ENCODE measurements at regions not wholly inside any gene's neighbourhood (a gene's known extent, or its start where the extent isn't known, plus 50 kb on each side); places are given as distances from the start of the nearest gene placed in this dataset.

DNA sequence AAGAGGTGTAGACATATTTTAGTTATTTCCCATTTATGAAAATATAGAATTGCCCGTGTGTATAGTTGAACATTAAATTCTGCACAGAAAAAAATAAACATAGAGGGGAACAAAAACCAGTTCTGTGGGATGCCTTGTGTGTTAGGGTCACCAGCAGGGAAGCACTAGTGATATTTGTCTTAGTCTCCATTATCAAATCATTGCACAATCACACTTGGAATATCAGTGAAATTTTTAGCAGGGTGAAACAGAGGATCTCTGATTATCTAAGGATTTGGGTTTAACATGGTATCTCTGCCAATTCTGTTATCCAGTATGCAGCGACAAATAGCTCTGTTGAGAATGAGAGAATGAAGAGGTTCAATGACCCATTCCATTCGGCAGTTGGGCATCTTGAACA, 496.0 kb upstream of the POM121L12 start:
- WGBS, 2 donors = 87 to 89% methylated on average over 3 of the region's 3 CpGs

DNA sequence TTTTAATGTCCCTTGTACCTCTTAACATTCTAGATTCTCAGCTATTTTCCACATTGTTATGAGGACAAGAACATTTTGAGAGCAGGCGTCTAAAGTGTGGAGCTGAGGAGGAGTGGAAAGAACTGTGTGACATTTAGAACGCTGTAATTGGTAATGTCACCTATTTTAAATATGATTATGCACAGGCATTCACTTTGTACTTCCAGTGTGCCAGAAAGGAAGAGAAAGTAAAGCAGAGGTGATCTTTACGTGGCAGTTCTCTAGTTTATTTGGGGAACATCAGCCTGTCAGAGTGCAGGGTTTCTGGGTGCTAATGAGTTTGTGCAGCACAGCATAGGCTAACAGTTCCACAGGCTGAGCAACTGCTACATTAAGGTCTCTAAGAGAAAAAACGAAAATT, 498.4 kb upstream of the POM121L12 start:
- WGBS, 2 donors = 64 to 68% methylated on average over 4 of the region's 4 CpGs
- no peak overlapping the region for H3K4me3 ChIP-seq (ENCODE audit: low read depth, poor library complexity, severe bottlenecking)
- DNase-seq (ENCODE audit: low spot score in 2 of 2) = no peak
- intact Hi-C loops (cut with DNase I; ENCODE audit: low total_unique reads) = no loop called here
- no peak for TF ChIP-seq POLR2A (IDR thresholded peaks at IDR 0.05)
- TF ChIP-seq, protein P1, sequence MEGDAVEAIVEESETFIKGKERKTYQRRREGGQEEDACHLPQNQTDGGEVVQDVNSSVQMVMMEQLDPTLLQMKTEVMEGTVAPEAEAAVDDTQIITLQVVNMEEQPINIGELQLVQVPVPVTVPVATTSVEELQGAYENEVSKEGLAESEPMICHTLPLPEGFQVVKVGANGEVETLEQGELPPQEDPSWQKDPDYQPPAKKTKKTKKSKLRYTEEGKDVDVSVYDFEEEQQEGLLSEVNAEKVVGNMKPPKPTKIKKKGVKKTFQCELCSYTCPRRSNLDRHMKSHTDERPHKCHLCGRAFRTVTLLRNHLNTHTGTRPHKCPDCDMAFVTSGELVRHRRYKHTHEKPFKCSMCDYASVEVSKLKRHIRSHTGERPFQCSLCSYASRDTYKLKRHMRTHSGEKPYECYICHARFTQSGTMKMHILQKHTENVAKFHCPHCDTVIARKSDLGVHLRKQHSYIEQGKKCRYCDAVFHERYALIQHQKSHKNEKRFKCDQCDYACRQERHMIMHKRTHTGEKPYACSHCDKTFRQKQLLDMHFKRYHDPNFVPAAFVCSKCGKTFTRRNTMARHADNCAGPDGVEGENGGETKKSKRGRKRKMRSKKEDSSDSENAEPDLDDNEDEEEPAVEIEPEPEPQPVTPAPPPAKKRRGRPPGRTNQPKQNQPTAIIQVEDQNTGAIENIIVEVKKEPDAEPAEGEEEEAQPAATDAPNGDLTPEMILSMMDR (IDR thresholded peaks at IDR 0.05) = no peak

More for the DNA sequence above, 496.0 kb upstream of the POM121L12 start:
- no peak overlapping the region for H3K4me3 ChIP-seq (ENCODE audit: low read depth, poor library complexity, severe bottlenecking)
- DNase-seq (ENCODE audit: low spot score in 2 of 2) = no peak
- intact Hi-C loops (cut with DNase I; ENCODE audit: low total_unique reads) = no loop called here
- TF ChIP-seq, protein P1 (IDR thresholded peaks at IDR 0.05) = no peak
- no peak for TF ChIP-seq POLR2A (IDR thresholded peaks at IDR 0.05)

DNA sequence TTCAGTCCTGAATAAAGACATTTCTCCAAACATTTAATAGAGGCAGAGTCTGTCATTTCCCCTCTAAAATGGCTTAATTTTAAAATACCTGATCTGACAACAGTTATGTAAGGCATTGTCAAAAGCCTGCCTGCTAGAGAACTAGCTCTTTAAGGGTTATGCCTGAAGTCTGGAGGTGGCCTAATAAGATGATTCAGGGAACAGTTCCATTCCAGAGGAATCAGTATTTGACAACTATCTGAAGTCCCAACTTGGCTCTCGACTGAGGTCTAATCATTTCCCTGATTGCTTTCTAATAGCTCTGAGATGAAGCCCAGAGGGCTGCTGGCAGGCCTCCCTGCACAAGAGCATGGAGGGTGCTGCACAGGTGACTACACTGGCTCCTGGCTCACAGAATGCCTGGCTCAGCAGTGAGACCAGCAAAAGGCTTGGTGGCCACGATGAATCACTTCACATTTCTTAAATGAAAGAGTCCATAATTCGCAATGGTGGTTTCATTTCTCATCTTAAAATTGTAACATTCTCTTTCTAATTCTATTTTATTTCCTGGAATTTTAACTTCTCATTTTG, 509.6 kb upstream of the POM121L12 start:
- H3K4me3 ChIP-seq (ENCODE audit: low read depth, poor library complexity, severe bottlenecking) = no peak overlapping the region
- intact Hi-C loops (cut with DNase I; ENCODE audit: low total_unique reads) = no loop called here
- 72 to 82% methylated on average over 3 of the region's 3 CpGs for WGBS, 2 donors
- no peak for DNase-seq (ENCODE audit: low spot score in 2 of 2)
- TF ChIP-seq, protein P1 (IDR thresholded peaks at IDR 0.05) = no peak
- no peak for TF ChIP-seq POLR2A (IDR thresholded peaks at IDR 0.05)

DNA sequence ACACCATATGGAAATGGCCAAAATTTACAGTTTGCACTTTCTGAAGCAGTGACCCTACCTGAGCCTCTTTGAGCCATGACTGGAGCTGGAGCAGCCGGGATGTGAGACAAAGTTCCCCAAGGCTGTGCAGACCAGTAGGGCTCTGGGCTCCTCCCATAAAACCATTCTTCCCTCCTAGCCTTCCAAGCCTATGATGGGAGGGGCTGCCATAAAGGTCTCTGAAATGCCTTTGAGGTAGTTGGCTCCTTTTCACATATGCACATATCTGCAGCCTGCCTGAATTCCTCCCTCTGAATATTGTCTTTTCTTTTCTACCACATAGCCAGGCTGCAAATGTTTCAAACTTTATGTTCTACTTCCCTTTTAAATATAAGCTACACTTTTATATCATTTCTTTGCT, 516.6 kb upstream of the POM121L12 start:
- intact Hi-C loops (cut with DNase I; ENCODE audit: low total_unique reads) = no loop called here
- WGBS, 2 donors = 90 to 93% methylated on average over 1 of the region's 1 CpG

DNA sequence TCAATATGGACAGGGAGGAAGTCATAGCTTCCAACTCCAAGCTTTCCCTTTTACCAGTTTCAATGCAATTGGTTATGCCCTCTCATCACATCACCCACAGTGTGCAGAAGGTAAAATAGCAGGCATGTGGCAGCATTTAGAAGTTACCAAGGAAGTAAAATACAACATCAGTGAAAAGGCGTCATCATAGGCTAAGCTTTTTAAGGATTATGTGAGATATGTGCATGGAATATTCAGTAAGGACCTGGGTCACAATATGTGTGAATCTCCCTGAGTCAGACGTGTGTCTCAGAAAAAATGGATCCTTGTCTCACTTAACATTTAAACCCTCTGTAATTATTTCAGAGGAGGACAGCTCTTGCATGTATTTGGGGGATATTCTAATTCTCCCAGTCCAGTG, 522.8 kb upstream of the POM121L12 start:
- TF ChIP-seq, protein P1 (IDR thresholded peaks at IDR 0.05) = no peak
- no peak for TF ChIP-seq POLR2A (IDR thresholded peaks at IDR 0.05)
- 77 to 85% methylated on average over 2 of the region's 2 CpGs for WGBS, 2 donors

More for the DNA sequence above, 516.6 kb upstream of the POM121L12 start:
- TF ChIP-seq, protein P1 (IDR thresholded peaks at IDR 0.05) = no peak
- no peak for TF ChIP-seq POLR2A (IDR thresholded peaks at IDR 0.05)
- no peak for DNase-seq (ENCODE audit: low spot score in 2 of 2)
- H3K4me3 ChIP-seq (ENCODE audit: low read depth, poor library complexity, severe bottlenecking) = no peak overlapping the region

More for the DNA sequence above, 522.8 kb upstream of the POM121L12 start:
- intact Hi-C loops (cut with DNase I; ENCODE audit: low total_unique reads) = no loop called here
- H3K4me3 ChIP-seq (ENCODE audit: low read depth, poor library complexity, severe bottlenecking) = no peak overlapping the region
- no peak for DNase-seq (ENCODE audit: low spot score in 2 of 2)

Data from lower leg skin (tissue), 4 donors.